PC-9 (cell line): ENCODE measurements at regions not wholly inside any gene's neighbourhood (a gene's known extent, or its start where the extent isn't known, plus 50 kb on each side); places are given as distances from the start of the nearest gene placed in this dataset.

Source experiments
- EZH2 ChIP-seq: fragments of 200-600 bp; sonication (generic); IDR thresholded peaks from 2 replicates; pipeline ENCODE4 v1.8.0; 2017; ENCODE audit warnings: antibody characterized with exemption, low read depth
- TF ChIP-seq, protein P1 (sequence below): fragments of 200-600 bp; sonication (generic); conservative IDR thresholded peaks from 2 replicates; pipeline ENCODE4 v1.6.1; 2017; ENCODE audit warnings: mixed run types, antibody characterized with exemption, mild to moderate bottlenecking, moderate library complexity

GRCh38 chr18:38421021-38421420 lies 855.4 kb upstream of the CELF4 start:
- TF ChIP-seq, protein P1, sequence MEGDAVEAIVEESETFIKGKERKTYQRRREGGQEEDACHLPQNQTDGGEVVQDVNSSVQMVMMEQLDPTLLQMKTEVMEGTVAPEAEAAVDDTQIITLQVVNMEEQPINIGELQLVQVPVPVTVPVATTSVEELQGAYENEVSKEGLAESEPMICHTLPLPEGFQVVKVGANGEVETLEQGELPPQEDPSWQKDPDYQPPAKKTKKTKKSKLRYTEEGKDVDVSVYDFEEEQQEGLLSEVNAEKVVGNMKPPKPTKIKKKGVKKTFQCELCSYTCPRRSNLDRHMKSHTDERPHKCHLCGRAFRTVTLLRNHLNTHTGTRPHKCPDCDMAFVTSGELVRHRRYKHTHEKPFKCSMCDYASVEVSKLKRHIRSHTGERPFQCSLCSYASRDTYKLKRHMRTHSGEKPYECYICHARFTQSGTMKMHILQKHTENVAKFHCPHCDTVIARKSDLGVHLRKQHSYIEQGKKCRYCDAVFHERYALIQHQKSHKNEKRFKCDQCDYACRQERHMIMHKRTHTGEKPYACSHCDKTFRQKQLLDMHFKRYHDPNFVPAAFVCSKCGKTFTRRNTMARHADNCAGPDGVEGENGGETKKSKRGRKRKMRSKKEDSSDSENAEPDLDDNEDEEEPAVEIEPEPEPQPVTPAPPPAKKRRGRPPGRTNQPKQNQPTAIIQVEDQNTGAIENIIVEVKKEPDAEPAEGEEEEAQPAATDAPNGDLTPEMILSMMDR = no peak
- TF ChIP-seq EZH2 = no peak
